Left lung (tissue), 4 donors: ENCODE measurements at regions not wholly inside any gene's neighbourhood (a gene's known extent, or its start where the extent isn't known, plus 50 kb on each side); places are given as distances from the start of the nearest gene placed in this dataset.

Experiments used
- ATAC-seq: fragments of 200-7000 bp; cut with Tn5 transposase; one replicate; pipeline ENCODE4 v1.9.1; 2020; ENCODE audit warnings: moderate library complexity
- DNase-seq, 4 donors: peaks; one replicate each; pipeline ENCODE4 v3.0.0-alpha.2; 2013 to 2020
- H3K27ac ChIP-seq, 2 donors: fragments of 200-600 bp; sonication (generic) in 1 of 2; one replicate each; pipeline versions ENCODE4 v1.5.0 to v1.8.0; 2020 to 2021
- H3K27me3 ChIP-seq, 2 donors: fragments of 200-600 bp; sonication (generic) in 1 of 2; one replicate each; pipeline versions ENCODE4 v1.5.0 to v1.8.0; 2020 to 2021
- H3K36me3 ChIP-seq, 2 donors: fragments of 200-600 bp; sonication (generic) in 1 of 2; one replicate each; pipeline versions ENCODE4 v1.5.0 to v1.8.0; 2020 to 2021
- H3K4me1 ChIP-seq, 2 donors: fragments of 200-600 bp; one replicate each; pipeline ENCODE4 v1.8.0; 2021
- H3K4me3 ChIP-seq, 2 donors: fragments of 200-600 bp; sonication (generic) in 1 of 2; one replicate each; pipeline versions ENCODE4 v1.5.0 to v1.8.0; 2020 to 2021; ENCODE audit warnings: mild to moderate bottlenecking in 1 of 2
- H3K9me3 ChIP-seq, 2 donors: fragments of 200-600 bp; sonication (generic) in 1 of 2; one replicate each; pipeline versions ENCODE4 v1.5.0 to v1.8.0; 2020 to 2021
- intact Hi-C, 2 donors: fragments of 100-400 bp; cut with DNase I; formaldehyde crosslinking; loops; one replicate each; pipeline versions ENCODE4 v1.11.2 to v1.14.2; 2022
- TF ChIP-seq, protein P1 (sequence below), 2 donors: fragments of 200-600 bp; sonication (generic) in 1 of 2; IDR thresholded peaks; one replicate each; pipeline versions ENCODE4 v1.5.0 to v1.8.0; 2021; ENCODE audit warnings: antibody characterized with exemption in 2 of 2
- donor health status: DM: no; HTN: yes; CAD: no.
- donor health status: DM: no; HTN: no; CAD: no.

DNA sequence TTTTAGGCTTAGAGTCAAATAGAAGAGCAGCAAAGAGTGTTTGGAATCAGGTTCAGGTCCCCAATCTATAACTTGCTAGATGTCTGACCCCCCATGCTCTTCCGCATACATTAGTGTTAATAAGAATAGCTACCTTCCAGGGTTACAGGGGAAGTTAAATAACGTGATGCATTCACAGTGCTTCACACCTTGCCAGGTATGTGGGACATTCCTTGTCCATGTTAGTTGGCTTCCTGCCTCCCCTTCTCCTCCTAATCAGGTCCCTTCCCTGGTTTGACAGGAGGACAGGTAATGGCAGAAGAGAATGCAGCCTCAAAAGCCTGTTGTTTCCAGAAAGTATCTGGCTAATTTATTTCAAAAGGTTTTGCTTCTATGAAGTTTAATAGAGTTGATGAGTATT, 248.7 kb downstream of the MID1IP1 start:
- no peaks in the 10 kb centered on the region for H3K36me3 ChIP-seq
- intact Hi-C loops: no loop called here
- TF ChIP-seq, protein P1, sequence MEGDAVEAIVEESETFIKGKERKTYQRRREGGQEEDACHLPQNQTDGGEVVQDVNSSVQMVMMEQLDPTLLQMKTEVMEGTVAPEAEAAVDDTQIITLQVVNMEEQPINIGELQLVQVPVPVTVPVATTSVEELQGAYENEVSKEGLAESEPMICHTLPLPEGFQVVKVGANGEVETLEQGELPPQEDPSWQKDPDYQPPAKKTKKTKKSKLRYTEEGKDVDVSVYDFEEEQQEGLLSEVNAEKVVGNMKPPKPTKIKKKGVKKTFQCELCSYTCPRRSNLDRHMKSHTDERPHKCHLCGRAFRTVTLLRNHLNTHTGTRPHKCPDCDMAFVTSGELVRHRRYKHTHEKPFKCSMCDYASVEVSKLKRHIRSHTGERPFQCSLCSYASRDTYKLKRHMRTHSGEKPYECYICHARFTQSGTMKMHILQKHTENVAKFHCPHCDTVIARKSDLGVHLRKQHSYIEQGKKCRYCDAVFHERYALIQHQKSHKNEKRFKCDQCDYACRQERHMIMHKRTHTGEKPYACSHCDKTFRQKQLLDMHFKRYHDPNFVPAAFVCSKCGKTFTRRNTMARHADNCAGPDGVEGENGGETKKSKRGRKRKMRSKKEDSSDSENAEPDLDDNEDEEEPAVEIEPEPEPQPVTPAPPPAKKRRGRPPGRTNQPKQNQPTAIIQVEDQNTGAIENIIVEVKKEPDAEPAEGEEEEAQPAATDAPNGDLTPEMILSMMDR (IDR thresholded peaks at IDR 0.05): no peak
- no peaks in the 10 kb centered on the region for H3K4me1 ChIP-seq
- H3K9me3 ChIP-seq: no peaks in the 10 kb centered on the region
- no peak overlapping the region for H3K4me3 ChIP-seq
- no peaks in the 10 kb centered on the region for H3K27me3 ChIP-seq
- ATAC-seq (no peak), DNase-seq (no peak)
- no peak overlapping the region for H3K27ac ChIP-seq

DNA sequence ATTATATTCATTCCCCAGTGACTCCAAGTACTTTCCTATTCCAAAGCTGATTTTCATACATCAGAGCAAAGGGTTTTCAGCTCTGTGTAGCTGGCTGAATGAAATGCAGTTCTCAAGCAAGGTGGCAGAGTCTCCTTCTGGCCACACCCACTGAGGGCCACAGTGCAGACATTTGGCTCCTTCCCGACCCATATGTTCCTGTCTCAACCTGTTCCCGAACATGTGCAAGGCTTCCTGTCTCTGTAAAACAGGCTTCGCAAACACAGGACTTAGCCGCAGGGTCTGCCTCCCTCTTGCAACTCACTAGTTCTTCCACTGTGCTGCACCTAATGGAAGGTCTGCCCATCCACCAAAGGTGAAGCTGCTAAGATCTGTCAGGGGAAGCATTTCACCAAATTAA, 249.2 kb downstream of the MID1IP1 start:
- H3K27ac ChIP-seq: no peak overlapping the region
- no peaks in the 10 kb centered on the region for H3K9me3 ChIP-seq
- H3K4me3 ChIP-seq: no peak overlapping the region
- no peaks in the 10 kb centered on the region for H3K4me1 ChIP-seq
- DNase-seq (no peak), ATAC-seq (no peak)
- TF ChIP-seq, protein P1 (IDR thresholded peaks at IDR 0.05): no peak
- H3K27me3 ChIP-seq: no peaks in the 10 kb centered on the region
- no peaks in the 10 kb centered on the region for H3K36me3 ChIP-seq
- intact Hi-C loops: no loop called here

DNA sequence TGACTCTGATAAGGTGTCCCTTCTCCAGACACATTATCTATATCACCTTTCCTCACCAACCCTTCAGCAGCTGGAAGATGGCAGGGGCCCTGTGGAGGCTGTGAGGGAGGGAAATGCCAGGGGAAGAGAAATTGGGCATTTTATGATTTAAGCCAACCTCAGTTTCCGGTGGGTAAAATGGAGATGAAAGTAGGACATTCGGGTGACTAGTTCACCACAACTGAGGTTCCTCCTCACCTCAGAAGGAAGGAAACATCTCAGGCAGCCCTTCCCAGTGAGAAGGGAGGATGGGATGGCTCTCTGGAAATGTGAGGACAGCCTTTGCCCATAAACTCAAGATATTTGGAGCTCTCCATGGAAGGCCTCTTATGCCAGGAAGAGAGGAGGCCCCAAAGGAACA, 251.5 kb downstream of the MID1IP1 start:
- Histone ChIP-seq H3K36me3 (no peaks in the 10 kb centered on the region), H3K9me3 (no peaks in the 10 kb centered on the region), H3K27me3 (no peaks in the 10 kb centered on the region), H3K4me3 (no peak overlapping the region), H3K4me1 (no peaks in the 10 kb centered on the region), H3K27ac (no peak overlapping the region)
- DNase-seq (no peak), ATAC-seq (no peak)
- TF ChIP-seq, protein P1 (IDR thresholded peaks at IDR 0.05): no peak
- intact Hi-C loops: no loop called here

DNA sequence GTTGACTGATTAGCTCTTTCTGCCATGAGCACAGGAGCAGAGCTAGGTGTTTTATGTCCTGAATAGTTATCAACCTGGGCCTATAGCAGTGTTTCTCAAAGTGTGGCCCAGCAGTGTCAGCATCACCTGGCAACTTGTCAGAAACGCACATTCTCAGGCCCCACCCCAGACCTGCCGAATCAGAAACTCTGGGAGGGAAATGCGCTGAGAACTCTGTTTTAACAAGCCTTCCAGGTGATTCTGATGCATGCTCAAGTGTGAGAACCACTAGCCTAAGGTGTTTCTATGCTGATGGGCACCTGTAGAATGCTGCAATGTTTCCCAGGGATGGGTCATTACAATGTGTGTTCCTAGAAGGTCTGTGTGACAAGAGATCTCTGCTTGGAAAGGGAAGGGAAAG, 257.5 kb downstream of the MID1IP1 start:
- no peak overlapping the region for H3K27ac ChIP-seq
- no peaks in the 10 kb centered on the region for H3K27me3 ChIP-seq
- ATAC-seq (no peak), DNase-seq (no peak)
- TF ChIP-seq, protein P1 (IDR thresholded peaks at IDR 0.05): no peak
- H3K36me3 ChIP-seq: no peaks in the 10 kb centered on the region
- intact Hi-C loops: no loop called here
- no peaks in the 10 kb centered on the region for H3K9me3 ChIP-seq
- H3K4me1 ChIP-seq: peaks cover 0 to 6% of the 10 kb centered on the region in 2 donors
- no peak overlapping the region for H3K4me3 ChIP-seq

DNA sequence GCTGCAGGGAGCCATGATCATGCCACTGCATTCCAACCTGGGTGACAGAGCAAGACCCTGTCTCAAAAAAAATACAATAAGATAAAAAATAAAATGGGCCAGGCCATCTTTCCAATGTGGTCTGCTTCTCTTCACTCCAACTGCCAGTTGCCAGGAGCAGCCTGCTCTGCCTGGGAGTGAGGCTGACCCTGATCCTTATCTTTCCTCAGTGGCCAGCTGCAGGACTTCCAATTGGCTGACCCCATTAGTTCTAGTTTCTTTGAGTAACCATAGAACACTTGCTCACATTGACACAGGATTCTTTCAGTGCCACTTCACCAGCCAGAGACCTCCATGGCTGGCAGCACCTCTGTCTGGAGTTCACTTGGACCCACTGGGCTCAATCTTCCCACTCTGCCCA, 258.6 kb downstream of the MID1IP1 start:
- DNase-seq: no peak
- Histone ChIP-seq H3K9me3 (no peaks in the 10 kb centered on the region), H3K27me3 (no peaks in the 10 kb centered on the region), H3K4me3 (no peak overlapping the region), H3K36me3 (no peaks in the 10 kb centered on the region), H3K27ac (no peak overlapping the region), H3K4me1 (peaks cover 0 to 6% of the 10 kb centered on the region in 2 donors)
- intact Hi-C loops: no loop called here
- ATAC-seq: no peak
- TF ChIP-seq, protein P1 (IDR thresholded peaks at IDR 0.05): no peak
